Skeletal muscle tissue (tissue), 3 donors: ENCODE measurements at regions not wholly inside any gene's neighbourhood (a gene's known extent, or its start where the extent isn't known, plus 50 kb on each side); places are given as distances from the start of the nearest gene placed in this dataset.

Source experiments
- H3K27ac ChIP-seq: one replicate; pipeline ENCODE4 v1.7.0; 2013; ENCODE audit warnings: mild to moderate bottlenecking, low read depth, low read length, inconsistent platforms
- H3K27me3 ChIP-seq, 3 donors: one replicate each; pipeline ENCODE4 v1.7.0; 2013; ENCODE audit warnings: low read length in 3 of 3; ENCODE audit not compliant: control insufficient read depth in 3 of 3, insufficient read depth in 3 of 3
- H3K36me3 ChIP-seq, 3 donors: one replicate each; pipeline ENCODE4 v1.7.0; 2013; ENCODE audit warnings: low read length in 3 of 3; ENCODE audit not compliant: control insufficient read depth in 3 of 3, insufficient read depth in 3 of 3
- H3K4me1 ChIP-seq, 3 donors: one replicate each; pipeline ENCODE4 v1.7.0; 2013; ENCODE audit warnings: low read length in 3 of 3, mild to moderate bottlenecking in 3 of 3; ENCODE audit not compliant: control insufficient read depth in 3 of 3, insufficient read depth in 3 of 3
- H3K4me3 ChIP-seq, 3 donors: one replicate each; pipeline ENCODE4 v1.7.0; 2013; ENCODE audit warnings: low read length in 3 of 3
- H3K9ac ChIP-seq, 3 donors: one replicate each; pipeline ENCODE4 v1.7.0; 2013; ENCODE audit warnings: low read length in 3 of 3, mild to moderate bottlenecking in 3 of 3, moderate library complexity in 2 of 3, low read depth in 1 of 3
- H3K9me3 ChIP-seq, 3 donors: one replicate each; pipeline ENCODE4 v1.7.0; 2013; ENCODE audit warnings: low read length in 3 of 3; ENCODE audit not compliant: control insufficient read depth in 3 of 3
- donor health status: Osteomylitis.

DNA sequence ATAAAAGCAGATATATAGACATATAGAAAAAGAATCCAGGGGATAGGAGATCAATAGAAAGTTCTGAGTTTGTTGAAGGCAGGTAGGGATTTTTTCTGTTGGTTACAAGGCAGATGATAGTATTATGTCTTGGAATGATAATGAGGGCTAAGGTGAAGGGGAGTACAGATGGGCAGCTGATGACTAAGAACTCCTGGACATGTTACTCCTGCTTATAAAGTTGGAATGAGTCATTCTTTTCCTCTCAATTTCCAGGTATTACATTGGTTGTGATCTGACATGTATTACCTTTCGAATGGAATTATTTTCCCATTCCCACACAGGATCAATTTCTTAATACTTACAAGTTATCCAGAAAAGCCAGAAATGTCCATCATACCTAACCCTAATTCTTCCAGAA is 545.2 kb upstream of the MGAT4C start:
- H3K36me3 ChIP-seq, result no peaks in the 10 kb centered on the region
- no peaks in the 10 kb centered on the region for H3K27me3 ChIP-seq
- H3K9me3 ChIP-seq, result no peaks in the 10 kb centered on the region
- H3K9ac ChIP-seq, result no peak overlapping the region
- H3K4me1 ChIP-seq, result no peaks in the 10 kb centered on the region
- no peak overlapping the region for H3K27ac ChIP-seq
- H3K4me3 ChIP-seq, result no peak overlapping the region

DNA sequence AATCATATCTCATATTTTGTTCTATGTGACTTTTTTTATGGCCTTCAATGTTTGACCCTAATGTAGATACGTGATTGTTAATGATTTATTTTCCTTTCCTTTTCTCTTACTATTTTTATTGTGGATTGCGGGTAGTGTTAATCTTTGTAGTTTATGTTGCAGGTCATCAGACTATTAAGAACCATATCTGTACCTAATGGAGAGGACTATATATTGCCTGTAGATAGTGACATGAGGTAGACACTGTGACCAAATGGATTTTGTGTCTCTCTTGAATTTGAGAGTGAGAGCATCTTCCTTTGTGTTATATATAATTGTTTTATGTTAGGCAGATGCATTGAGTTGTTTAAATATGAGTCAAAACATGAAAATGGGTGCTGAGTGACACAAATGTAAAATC is 543.4 kb upstream of the MGAT4C start:
- Histone ChIP-seq H3K9me3 (no peaks in the 10 kb centered on the region), H3K36me3 (no peaks in the 10 kb centered on the region), H3K9ac (no peak overlapping the region), H3K27me3 (no peaks in the 10 kb centered on the region), H3K4me1 (no peaks in the 10 kb centered on the region), H3K27ac (no peak overlapping the region), H3K4me3 (no peak overlapping the region)

DNA sequence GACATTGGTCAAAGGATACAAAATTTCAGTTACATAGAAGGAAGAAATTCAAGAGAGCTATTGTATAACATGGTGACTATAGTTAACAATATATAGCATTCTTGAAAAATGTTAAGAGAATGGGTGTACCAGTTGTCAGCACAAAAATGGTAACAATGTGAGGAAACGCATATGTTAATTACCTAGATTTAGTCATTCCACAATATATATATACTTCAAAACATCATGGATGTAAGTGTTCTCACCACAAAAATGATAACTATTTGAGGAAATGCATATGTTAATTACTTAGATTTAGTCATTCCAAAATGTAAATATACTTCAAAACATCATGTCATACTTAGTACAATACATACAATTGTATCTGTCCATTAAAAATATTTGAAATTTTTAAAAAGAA is 540.4 kb upstream of the MGAT4C start:
- no peak overlapping the region for H3K4me3 ChIP-seq
- H3K4me1 ChIP-seq, result no peaks in the 10 kb centered on the region
- no peaks in the 10 kb centered on the region for H3K36me3 ChIP-seq
- H3K9me3 ChIP-seq, result no peaks in the 10 kb centered on the region
- no peaks in the 10 kb centered on the region for H3K27me3 ChIP-seq
- no peak overlapping the region for H3K27ac ChIP-seq
- H3K9ac ChIP-seq, result no peak overlapping the region

DNA sequence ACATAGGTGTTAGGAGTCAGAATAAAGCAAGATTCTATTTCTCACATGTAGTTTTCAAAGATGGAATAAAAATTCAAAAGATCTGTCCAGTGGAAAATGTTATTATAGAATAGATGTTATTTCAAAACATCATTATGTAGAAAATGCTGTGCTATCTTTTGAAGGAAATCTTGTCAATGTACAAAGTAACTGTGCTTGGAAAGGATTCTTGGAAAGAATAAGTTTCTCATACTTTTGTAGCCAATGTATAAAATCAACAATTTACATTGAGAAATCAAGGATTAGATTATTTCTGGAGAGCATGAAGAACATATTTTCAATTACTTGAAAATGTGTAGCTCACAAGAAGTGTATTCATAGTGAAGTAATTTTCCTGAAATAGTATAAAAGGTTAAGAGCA is 532.5 kb upstream of the MGAT4C start:
- H3K36me3 ChIP-seq, result no peaks in the 10 kb centered on the region
- H3K9ac ChIP-seq, result no peak overlapping the region
- peaks cover 0 to 2% (median 0%) of the 10 kb centered on the region in 3 donors for H3K9me3 ChIP-seq

DNA sequence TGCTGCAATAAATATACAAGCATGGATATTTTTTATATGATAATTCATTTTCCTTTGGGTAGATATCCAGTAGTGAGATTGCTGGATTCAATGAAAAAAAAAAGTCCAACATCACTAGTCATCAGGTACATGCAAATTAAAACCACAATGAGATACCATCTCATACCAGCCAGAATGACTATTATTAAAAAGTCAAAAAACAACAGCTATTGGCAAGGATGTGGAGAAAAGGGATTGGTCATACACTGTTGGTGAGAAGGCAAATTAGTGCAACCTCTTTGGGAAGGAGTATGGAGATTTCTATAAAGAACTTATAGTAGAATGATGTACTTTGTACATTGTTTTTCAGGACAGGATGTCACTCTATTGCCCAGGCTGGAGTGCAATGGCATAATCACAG is 531.2 kb upstream of the MGAT4C start:
- Histone ChIP-seq H3K27me3 (no peaks in the 10 kb centered on the region), H3K4me1 (no peaks in the 10 kb centered on the region), H3K36me3 (no peaks in the 10 kb centered on the region), H3K9me3 (peaks cover 0 to 2% (median 0%) of the 10 kb centered on the region in 3 donors), H3K9ac (no peak overlapping the region), H3K4me3 (no peak overlapping the region), H3K27ac (no peak overlapping the region)

More for the DNA sequence above, 532.5 kb upstream of the MGAT4C start:
- Histone ChIP-seq H3K4me3 (no peak overlapping the region), H3K27ac (no peak overlapping the region), H3K4me1 (no peaks in the 10 kb centered on the region), H3K27me3 (no peaks in the 10 kb centered on the region)

DNA sequence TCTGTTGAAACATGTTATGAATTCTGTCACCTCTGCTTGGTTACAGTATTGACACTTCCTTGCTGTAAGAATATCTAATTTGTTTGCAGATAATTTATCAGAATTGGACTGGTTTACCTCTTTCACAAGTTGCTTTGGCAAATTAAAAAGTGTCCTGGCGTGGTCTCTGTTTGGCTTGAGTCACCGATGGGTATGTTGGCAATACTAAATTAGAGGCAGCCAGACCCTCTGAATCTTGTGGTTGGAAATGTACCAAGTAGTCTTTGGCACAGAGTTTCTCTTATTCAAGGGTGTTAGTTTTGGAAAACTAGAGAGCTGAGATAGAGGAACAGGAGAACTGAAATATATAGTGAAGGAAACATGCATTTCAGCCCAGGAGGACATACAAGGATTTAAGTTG is 521.1 kb upstream of the MGAT4C start:
- no peak overlapping the region for H3K9ac ChIP-seq
- no peaks in the 10 kb centered on the region for H3K27me3 ChIP-seq
- H3K4me1 ChIP-seq, result no peaks in the 10 kb centered on the region
- no peaks in the 10 kb centered on the region for H3K36me3 ChIP-seq
- H3K4me3 ChIP-seq, result no peak overlapping the region
- no peaks in the 10 kb centered on the region for H3K9me3 ChIP-seq
- no peak overlapping the region for H3K27ac ChIP-seq

DNA sequence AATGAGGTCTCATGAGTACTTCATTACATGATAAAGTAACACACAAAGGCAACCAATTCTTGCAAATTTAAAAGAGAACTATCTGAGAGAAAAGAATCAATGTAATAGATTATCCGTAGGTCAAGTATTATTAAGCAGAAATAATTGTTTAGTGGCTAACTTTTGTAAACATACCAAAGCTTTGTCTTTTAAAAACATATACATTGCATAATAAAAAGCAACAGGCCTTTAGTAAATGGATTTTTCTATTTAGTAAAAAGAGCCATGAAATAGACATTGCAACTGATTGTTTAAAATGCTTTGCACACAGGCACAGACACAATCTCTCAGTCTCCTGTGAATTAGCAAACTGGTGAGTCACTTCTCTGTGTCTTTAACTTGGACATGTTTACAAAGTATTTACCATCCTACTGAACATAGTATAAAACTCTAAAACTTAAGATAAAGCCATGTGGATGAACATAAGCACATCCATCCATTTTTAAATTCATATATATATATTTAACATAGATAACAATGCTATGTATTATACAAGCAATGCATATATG is 518.7 kb upstream of the MGAT4C start:
- Histone ChIP-seq H3K9ac (no peak overlapping the region), H3K4me3 (no peak overlapping the region), H3K9me3 (no peaks in the 10 kb centered on the region), H3K27me3 (no peaks in the 10 kb centered on the region), H3K36me3 (no peaks in the 10 kb centered on the region), H3K4me1 (no peaks in the 10 kb centered on the region), H3K27ac (no peak overlapping the region)

DNA sequence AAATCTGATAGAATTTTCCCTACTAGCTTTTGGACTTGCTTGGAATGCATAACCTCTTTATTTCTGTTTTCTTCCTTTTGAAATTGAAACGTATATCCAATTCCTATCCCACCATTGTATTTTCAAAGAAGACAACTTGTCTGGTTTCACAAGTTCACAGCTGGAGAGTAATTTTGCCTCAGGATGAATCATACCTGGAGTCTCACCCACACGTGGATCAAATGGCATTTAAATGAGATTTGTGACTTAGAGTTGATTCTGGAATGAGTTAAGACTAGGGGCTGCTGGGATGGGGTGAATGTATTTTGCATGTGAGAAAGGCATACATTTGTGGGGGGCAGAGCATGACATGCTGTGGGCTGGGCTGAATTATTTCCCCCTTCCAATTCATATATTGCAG is 516.5 kb upstream of the MGAT4C start:
- no peaks in the 10 kb centered on the region for H3K9me3 ChIP-seq
- H3K27me3 ChIP-seq, result no peaks in the 10 kb centered on the region
- H3K4me3 ChIP-seq, result no peak overlapping the region
- no peak overlapping the region for H3K27ac ChIP-seq
- H3K36me3 ChIP-seq, result no peaks in the 10 kb centered on the region
- H3K9ac ChIP-seq, result no peak overlapping the region
- H3K4me1 ChIP-seq, result no peaks in the 10 kb centered on the region

DNA sequence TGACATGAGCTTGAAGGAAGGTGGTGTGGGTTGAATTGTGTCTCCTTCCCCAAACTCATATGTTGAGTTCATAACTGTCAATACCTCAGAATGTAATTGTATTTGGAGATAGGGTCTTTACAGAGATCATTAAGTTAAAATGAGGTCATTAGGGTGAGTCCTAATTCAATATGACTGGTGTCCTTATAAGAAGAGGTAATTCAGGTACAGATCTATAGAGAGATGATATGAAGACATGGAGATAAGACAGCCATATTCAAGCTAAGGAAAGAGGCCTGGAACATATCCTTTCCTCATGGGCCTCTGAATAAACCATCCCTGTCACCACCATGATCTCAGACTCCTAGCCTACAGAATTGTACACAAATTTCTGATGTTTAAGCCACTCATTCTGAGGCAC is 514.7 kb upstream of the MGAT4C start:
- no peaks in the 10 kb centered on the region for H3K9me3 ChIP-seq
- no peaks in the 10 kb centered on the region for H3K4me1 ChIP-seq
- no peak overlapping the region for H3K9ac ChIP-seq
- H3K36me3 ChIP-seq, result no peaks in the 10 kb centered on the region
- no peak overlapping the region for H3K4me3 ChIP-seq
- no peaks in the 10 kb centered on the region for H3K27me3 ChIP-seq
- no peak overlapping the region for H3K27ac ChIP-seq

DNA sequence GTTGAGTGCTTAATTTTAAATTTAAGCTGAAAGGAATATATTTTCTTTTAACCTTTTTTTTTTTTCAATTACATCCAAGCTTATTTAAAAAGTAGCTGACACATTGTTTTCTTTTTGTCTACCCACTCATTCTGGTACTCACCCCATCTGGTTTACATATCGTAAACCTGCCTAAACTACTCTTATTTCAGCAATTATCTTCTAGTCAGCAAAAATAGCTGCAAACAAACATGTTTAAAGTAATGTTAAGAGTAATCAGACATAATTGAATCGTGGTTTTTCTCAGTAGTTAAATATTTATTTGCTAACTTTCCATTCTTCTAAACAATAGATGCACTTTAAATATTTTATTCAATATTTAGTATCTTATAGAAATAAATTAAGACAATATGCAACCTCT is 492.7 kb upstream of the MGAT4C start:
- no peaks in the 10 kb centered on the region for H3K27me3 ChIP-seq
- no peaks in the 10 kb centered on the region for H3K36me3 ChIP-seq
- H3K27ac ChIP-seq, result no peak overlapping the region
- H3K4me1 ChIP-seq, result no peaks in the 10 kb centered on the region
- H3K9ac ChIP-seq, result no peak overlapping the region
- no peaks in the 10 kb centered on the region for H3K9me3 ChIP-seq
- no peak overlapping the region for H3K4me3 ChIP-seq
